ENCODE measurements at regions not wholly inside any gene's neighbourhood (a gene's known extent, or its start where the extent isn't known, plus 50 kb on each side); places are given as distances from the start of the nearest gene placed in this dataset.

DNA sequence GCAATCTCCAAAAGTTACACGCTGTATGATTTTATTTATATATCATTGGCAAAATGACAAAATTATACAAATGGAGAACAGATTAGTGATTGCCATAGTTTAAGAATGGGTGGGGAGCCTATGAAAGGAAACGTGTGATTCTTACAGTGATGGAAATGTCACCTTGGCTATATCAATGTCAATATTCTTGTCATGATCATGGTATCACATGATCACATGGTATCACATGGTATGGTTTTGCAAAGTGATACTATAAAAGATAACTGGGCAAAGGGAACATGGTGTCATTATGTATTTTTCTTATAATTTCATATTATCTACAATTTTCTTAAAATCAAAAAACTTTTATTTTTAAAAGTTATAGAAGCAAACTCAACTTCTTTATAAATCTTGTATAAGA is 606.2 kb upstream of the ZEB2 start:
- ChIA-PET POLR2A (no interaction called here), RAD21 (ENCODE audit: low non-redundant PET in 1 of 2, low total read pairs in 2 of 2, uncharacterized antibody in 2 of 2, unreplicated experiment in 2 of 2) (no interaction called here), CTCF (no interaction called here)
- Histone ChIP-seq H3K9ac (ENCODE audit: low read length) (no peak overlapping the region), H3K27ac (ENCODE audit: low read depth, low read length) (no peak overlapping the region), H3K4me3 (replicated peaks in 1 of 2; ENCODE audit: low read depth in 1 of 2, low read length in 2 of 2) (no peak overlapping the region), H3K9me2 (ENCODE audit: insufficient read depth) (no peaks in the 10 kb centered on the region), H3K79me2 (ENCODE audit: insufficient read depth, low read length) (no peaks in the 10 kb centered on the region), H3K4me1 (ENCODE audit: control insufficient read depth in 1 of 2, insufficient read depth in 2 of 2, low read length in 2 of 2) (no peaks in the 10 kb centered on the region), H3K4me2 (ENCODE audit: low read length) (no peak overlapping the region), H3K9me3 (ENCODE audit: control insufficient read depth in 1 of 2, insufficient read depth in 1 of 2, low read depth in 1 of 2, low read length in 2 of 2) (no peaks in the 10 kb centered on the region), H3K36me3 (ENCODE audit: control insufficient read depth in 1 of 2, insufficient read depth in 2 of 2, low read length in 2 of 2) (no peaks in the 10 kb centered on the region), H3K27me3 (ENCODE audit: insufficient read depth, low read length) (no peaks in the 10 kb centered on the region), H2AFZ (ENCODE audit: low read depth, low read length, poor library complexity, severe bottlenecking) (no peak overlapping the region), H4K20me1 (ENCODE audit: insufficient read depth) (no peaks in the 10 kb centered on the region)
- BruUV-seq (replicated peaks): no TSS peak
- DNase-seq (ENCODE audit: low read depth, low spot score) (no peak), ATAC-seq (no peak)
- intact Hi-C loops (cut with micrococcal nuclease): no loop called here
- no peak for TF ChIP-seq EZH2phosphoT487 (IDR thresholded peaks at IDR 0.05; ENCODE audit: borderline replicate concordance)
- TF ChIP-seq, protein P1, sequence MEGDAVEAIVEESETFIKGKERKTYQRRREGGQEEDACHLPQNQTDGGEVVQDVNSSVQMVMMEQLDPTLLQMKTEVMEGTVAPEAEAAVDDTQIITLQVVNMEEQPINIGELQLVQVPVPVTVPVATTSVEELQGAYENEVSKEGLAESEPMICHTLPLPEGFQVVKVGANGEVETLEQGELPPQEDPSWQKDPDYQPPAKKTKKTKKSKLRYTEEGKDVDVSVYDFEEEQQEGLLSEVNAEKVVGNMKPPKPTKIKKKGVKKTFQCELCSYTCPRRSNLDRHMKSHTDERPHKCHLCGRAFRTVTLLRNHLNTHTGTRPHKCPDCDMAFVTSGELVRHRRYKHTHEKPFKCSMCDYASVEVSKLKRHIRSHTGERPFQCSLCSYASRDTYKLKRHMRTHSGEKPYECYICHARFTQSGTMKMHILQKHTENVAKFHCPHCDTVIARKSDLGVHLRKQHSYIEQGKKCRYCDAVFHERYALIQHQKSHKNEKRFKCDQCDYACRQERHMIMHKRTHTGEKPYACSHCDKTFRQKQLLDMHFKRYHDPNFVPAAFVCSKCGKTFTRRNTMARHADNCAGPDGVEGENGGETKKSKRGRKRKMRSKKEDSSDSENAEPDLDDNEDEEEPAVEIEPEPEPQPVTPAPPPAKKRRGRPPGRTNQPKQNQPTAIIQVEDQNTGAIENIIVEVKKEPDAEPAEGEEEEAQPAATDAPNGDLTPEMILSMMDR (IDR thresholded peaks at IDR 0.05 in 2 of 3, conservative IDR thresholded peaks at IDR 0.05 in 1 of 3; ENCODE audit: borderline replicate concordance in 1 of 3, insufficient read depth in 1 of 3, low read depth in 2 of 3, low read length in 2 of 3): no peak
- TF ChIP-seq ELF1 (IDR thresholded peaks at IDR 0.05; ENCODE audit: borderline replicate concordance, low read depth): no peak
- TF ChIP-seq YY1 (IDR thresholded peaks at IDR 0.05; ENCODE audit: extremely low read depth, insufficient replicate concordance, low read depth, low read length): no peak
- no peak for TF ChIP-seq SP1 (IDR thresholded peaks at IDR 0.05; ENCODE audit: low read depth)
- TF ChIP-seq ZFX (IDR thresholded peaks at IDR 0.05): no peak
- TF ChIP-seq POLR2A (IDR thresholded peaks at IDR 0.05; ENCODE audit: borderline replicate concordance, extremely low read depth, insufficient read depth, insufficient read length): no peak
- TF ChIP-seq, protein P2, sequence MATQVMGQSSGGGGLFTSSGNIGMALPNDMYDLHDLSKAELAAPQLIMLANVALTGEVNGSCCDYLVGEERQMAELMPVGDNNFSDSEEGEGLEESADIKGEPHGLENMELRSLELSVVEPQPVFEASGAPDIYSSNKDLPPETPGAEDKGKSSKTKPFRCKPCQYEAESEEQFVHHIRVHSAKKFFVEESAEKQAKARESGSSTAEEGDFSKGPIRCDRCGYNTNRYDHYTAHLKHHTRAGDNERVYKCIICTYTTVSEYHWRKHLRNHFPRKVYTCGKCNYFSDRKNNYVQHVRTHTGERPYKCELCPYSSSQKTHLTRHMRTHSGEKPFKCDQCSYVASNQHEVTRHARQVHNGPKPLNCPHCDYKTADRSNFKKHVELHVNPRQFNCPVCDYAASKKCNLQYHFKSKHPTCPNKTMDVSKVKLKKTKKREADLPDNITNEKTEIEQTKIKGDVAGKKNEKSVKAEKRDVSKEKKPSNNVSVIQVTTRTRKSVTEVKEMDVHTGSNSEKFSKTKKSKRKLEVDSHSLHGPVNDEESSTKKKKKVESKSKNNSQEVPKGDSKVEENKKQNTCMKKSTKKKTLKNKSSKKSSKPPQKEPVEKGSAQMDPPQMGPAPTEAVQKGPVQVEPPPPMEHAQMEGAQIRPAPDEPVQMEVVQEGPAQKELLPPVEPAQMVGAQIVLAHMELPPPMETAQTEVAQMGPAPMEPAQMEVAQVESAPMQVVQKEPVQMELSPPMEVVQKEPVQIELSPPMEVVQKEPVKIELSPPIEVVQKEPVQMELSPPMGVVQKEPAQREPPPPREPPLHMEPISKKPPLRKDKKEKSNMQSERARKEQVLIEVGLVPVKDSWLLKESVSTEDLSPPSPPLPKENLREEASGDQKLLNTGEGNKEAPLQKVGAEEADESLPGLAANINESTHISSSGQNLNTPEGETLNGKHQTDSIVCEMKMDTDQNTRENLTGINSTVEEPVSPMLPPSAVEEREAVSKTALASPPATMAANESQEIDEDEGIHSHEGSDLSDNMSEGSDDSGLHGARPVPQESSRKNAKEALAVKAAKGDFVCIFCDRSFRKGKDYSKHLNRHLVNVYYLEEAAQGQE (IDR thresholded peaks at IDR 0.05; ENCODE audit: low read depth): no peak
- TF ChIP-seq, protein P3, sequence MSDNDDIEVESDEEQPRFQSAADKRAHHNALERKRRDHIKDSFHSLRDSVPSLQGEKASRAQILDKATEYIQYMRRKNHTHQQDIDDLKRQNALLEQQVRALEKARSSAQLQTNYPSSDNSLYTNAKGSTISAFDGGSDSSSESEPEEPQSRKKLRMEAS (IDR thresholded peaks at IDR 0.05): no peak
- no peak for TF ChIP-seq CBX3 (IDR thresholded peaks at IDR 0.05; ENCODE audit: low read depth)
- no peak for TF ChIP-seq POLR2AphosphoS5 (IDR thresholded peaks at IDR 0.05; ENCODE audit: low read depth, low read length)
- no peak for TF ChIP-seq SRF (IDR thresholded peaks at IDR 0.05; ENCODE audit: low read depth)
- no peak for TF ChIP-seq TCF7L2 (IDR thresholded peaks at IDR 0.05; ENCODE audit: borderline replicate concordance, extremely low read depth, insufficient read depth, insufficient read length)
- TF ChIP-seq, protein P4, sequence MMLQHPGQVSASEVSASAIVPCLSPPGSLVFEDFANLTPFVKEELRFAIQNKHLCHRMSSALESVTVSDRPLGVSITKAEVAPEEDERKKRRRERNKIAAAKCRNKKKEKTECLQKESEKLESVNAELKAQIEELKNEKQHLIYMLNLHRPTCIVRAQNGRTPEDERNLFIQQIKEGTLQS (IDR thresholded peaks at IDR 0.05): no peak
- TF ChIP-seq RAD21 (IDR thresholded peaks at IDR 0.05; ENCODE audit: low read depth): no peak
- no peak for TF ChIP-seq JUND (IDR thresholded peaks at IDR 0.05)
- TF ChIP-seq EZH2 (IDR thresholded peaks at IDR 0.05): no peak
- no peak for TF ChIP-seq SIN3A (IDR thresholded peaks at IDR 0.05; ENCODE audit: low read depth)
